ENCODE measurements at regions not wholly inside any gene's neighbourhood (a gene's known extent, or its start where the extent isn't known, plus 50 kb on each side); places are given as distances from the start of the nearest gene placed in this dataset.
A peak's percentile ranks its signal among the peaks of the same experiment; 100 is the strongest.

- in situ Hi-C loops (cut with MboI; ENCODE audit: low sequenced_read_pairs, unreplicated experiment): no loop called here
- DNase-seq (ENCODE audit: low spot score): no peak
- TF ChIP-seq CTCF (IDR thresholded peaks at IDR 0.05; ENCODE audit: borderline replicate concordance, control extremely low read depth, extremely low read depth, insufficient read depth, missing control alignments): no peak
Observed at GRCh38 chr5:6206501-6206900, 171.8 kb downstream of the MED10 start.

- TF ChIP-seq CTCF (IDR thresholded peaks at IDR 0.05; ENCODE audit: borderline replicate concordance, control extremely low read depth, extremely low read depth, insufficient read depth, missing control alignments): no peak
- DNase-seq (ENCODE audit: low spot score): no peak
Observed at GRCh38 chr5:6202968-6203365, 175.4 kb downstream of the MED10 start.

DNA sequence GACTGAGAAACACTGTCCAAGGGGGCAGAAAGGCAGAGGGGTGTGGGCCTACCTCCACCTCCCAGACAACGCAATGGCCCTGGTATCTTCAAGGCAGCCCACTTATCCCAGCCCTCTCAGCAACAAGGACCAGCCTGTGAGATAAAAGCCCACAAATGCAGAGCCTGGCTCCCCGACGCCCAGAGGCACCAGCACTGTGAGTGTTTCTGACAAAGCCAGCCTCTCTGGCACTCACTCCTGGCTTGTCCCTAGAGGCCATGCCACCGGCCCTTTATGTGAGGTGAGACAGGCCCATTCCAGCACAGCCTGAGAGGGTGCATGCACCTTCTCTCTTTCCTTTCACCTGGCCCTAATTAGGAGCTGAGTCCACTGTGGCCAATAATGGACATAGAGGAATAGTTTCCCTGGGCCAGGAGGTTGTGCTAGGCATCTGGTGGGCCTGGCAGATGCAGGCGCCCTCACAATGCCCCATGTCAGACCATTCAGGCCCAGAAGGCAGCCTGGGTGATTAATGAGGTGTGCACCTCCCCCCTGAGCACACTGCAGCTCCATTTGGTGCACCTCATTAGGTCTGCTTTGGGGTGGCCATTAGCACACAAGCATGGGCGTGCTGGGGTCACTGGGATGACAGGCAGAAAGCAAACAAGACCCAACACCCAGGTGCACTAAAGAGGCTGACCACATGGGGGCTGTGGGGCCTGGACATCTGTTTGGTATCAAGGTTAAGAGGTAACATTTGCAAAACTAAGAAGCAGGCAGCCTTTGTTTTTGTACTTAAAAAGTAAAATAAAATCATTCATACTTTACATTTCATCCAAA is 176.0 kb downstream of the MED10 start:
- in situ Hi-C loops (cut with MboI; ENCODE audit: low sequenced_read_pairs, unreplicated experiment): no loop called here
- peak; percentile 26 for TF ChIP-seq CTCF (IDR thresholded peaks at IDR 0.05; ENCODE audit: borderline replicate concordance, control extremely low read depth, extremely low read depth, insufficient read depth, missing control alignments)
- DNase-seq (ENCODE audit: low spot score): no peak

More at GRCh38 chr5:6202968-6203365, 175.4 kb downstream of the MED10 start:
- in situ Hi-C loops (cut with MboI; ENCODE audit: low sequenced_read_pairs, unreplicated experiment): no loop called here

DNA sequence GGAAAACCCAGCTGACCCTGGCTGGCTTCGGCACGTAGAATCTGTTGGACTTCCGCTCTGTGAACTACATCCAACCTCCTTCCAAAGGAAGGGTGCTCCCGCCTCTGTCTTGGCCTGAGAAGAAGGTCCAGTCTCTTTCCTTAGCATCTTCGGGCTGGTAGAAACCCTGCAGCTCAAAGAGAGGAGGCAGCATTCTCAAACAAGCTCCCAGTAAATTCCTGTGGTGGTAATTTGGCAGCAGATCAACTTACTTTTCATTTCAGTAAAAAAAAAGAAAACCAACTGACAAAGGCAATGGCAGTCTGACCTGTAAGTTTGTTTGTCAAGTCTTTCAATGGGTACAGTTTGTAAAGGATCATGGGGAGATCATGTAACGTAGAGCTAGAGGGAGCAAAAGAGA is 176.7 kb downstream of the MED10 start:
- in situ Hi-C loops (cut with MboI; ENCODE audit: low sequenced_read_pairs, unreplicated experiment): no loop called here
- no peak for TF ChIP-seq CTCF (IDR thresholded peaks at IDR 0.05; ENCODE audit: borderline replicate concordance, control extremely low read depth, extremely low read depth, insufficient read depth, missing control alignments)
- no peak for DNase-seq (ENCODE audit: low spot score)

- DNase-seq (ENCODE audit: low spot score): no peak
- TF ChIP-seq CTCF (IDR thresholded peaks at IDR 0.05; ENCODE audit: borderline replicate concordance, control extremely low read depth, extremely low read depth, insufficient read depth, missing control alignments): no peak
- in situ Hi-C loops (cut with MboI; ENCODE audit: low sequenced_read_pairs, unreplicated experiment): no loop called here
Observed at GRCh38 chr5:6198531-6198930, 179.8 kb downstream of the MED10 start.

DNA sequence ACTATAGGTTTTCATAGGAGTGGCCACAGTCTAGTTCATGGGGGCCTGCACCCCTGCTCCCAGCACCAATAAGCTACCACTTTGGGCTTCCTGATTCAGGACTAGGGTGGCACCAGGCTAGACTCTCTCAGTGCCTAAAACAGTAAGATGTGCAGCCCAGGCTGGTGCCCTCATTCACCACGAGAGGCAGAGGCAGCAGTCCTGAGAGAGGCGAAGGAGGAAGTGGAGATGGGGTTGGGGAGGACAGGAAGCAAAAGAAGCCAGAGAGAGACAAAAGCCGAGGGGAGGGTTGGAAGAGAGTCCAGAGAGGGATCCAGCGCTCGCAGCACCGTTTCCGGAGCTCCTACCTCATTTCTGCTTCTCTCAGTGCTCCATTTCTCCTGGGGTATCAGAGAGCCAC is 180.9 kb downstream of the MED10 start:
- no peak for DNase-seq (ENCODE audit: low spot score)
- TF ChIP-seq CTCF (IDR thresholded peaks at IDR 0.05; ENCODE audit: borderline replicate concordance, control extremely low read depth, extremely low read depth, insufficient read depth, missing control alignments): no peak
- in situ Hi-C loops (cut with MboI; ENCODE audit: low sequenced_read_pairs, unreplicated experiment): no loop called here

Data from GM13976 (cell line).